Stimulated activated memory B cell treated with anti-CD40 and anti-IgM and Interleukin-4, amounts not matched to agents 10 μg/mL and 1 μg/mL and 100 μg/mL, for 72 hours (primary cell): ENCODE measurements at regions not wholly inside any gene's neighbourhood (a gene's known extent, or its start where the extent isn't known, plus 50 kb on each side); places are given as distances from the start of the nearest gene placed in this dataset.
"Not testable (repeated sequence)": the region's sequence is repeated elsewhere in the genome, so short reads cannot be mapped to it uniquely, and the experiment has no call there.

ENCODE experiments used
- ATAC-seq: fragments of 150-1000 bp; cut with Tn5 transposase; 2 replicates; pipeline ENCODE4 v1.10.0; 2021
- H3K27ac Mint-ChIP-seq: one replicate; pipeline ENCODE4 v1.8.0; 2022; ENCODE audit warnings: mild to moderate bottlenecking, mixed read lengths
- H3K27me3 Mint-ChIP-seq: one replicate; pipeline ENCODE4 v1.8.0; 2022; ENCODE audit warnings: mixed read lengths
- H3K36me3 Mint-ChIP-seq: one replicate; pipeline ENCODE4 v1.8.0; 2022; ENCODE audit warnings: mixed read lengths
- H3K4me1 Mint-ChIP-seq: one replicate; pipeline ENCODE4 v1.8.0; 2022; ENCODE audit warnings: mixed read lengths
- H3K4me3 Mint-ChIP-seq: one replicate; pipeline ENCODE4 v1.8.0; 2022; ENCODE audit warnings: mild to moderate bottlenecking, moderate library complexity, mixed read lengths
- H3K9me3 Mint-ChIP-seq: one replicate; pipeline ENCODE4 v1.8.0; 2022; ENCODE audit warnings: mixed read lengths

DNA sequence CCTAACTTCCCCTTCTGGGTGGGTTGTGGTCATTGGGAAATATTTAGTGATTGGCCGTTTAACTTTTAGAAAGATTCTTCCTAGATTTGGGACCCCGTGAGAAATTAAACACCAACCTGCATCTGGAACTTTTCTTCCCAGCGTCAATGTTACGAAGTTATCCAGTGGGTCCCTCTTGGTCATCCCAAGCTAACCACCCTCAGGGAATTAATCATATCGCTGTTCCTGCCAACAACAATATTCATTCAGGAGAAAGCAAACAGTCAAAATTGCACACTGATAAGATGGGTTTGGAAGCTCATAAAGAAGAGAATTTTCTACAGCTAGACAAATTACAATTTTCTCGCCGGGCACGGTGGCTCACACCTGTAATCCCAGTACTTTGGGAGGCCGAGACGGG lies 121.2 kb upstream of the STX18 start:
- H3K4me1 Mint-ChIP-seq = peaks cover 1% of the 10 kb centered on the region
- H3K27me3 Mint-ChIP-seq = no peaks in the 10 kb centered on the region
- H3K9me3 Mint-ChIP-seq = no peaks in the 10 kb centered on the region
- no peak overlapping the region for H3K4me3 Mint-ChIP-seq
- no peak for ATAC-seq
- H3K27ac Mint-ChIP-seq = no peak overlapping the region
- peaks cover 21% of the 10 kb centered on the region for H3K36me3 Mint-ChIP-seq

DNA sequence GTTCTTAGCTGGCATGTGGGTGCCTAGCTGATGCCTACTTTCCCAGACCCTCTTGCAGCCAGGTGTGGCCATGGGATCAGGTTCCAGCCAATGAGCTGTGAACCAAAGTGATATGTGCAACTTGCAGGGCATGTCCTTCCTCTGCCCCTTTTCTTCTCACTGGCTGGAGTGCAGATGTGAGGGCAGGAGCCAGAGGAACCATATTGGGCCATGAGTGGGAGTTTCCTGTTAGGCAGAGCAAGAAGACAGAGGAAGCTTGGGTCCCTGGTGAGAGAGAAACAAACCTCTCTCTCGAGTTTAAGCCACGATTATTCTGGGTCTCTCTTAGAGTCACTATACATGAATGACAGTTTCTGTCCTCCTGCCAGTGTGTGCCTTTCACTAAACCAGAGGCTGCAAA lies 120.4 kb upstream of the STX18 start:
- Mint-ChIP-seq H3K27me3 (no peaks in the 10 kb centered on the region), H3K4me3 (no peak overlapping the region), H3K36me3 (peaks cover 27% of the 10 kb centered on the region), H3K9me3 (peaks cover 3% of the 10 kb centered on the region), H3K4me1 (no peaks in the 10 kb centered on the region), H3K27ac (no peak overlapping the region)
- ATAC-seq = no peak

DNA sequence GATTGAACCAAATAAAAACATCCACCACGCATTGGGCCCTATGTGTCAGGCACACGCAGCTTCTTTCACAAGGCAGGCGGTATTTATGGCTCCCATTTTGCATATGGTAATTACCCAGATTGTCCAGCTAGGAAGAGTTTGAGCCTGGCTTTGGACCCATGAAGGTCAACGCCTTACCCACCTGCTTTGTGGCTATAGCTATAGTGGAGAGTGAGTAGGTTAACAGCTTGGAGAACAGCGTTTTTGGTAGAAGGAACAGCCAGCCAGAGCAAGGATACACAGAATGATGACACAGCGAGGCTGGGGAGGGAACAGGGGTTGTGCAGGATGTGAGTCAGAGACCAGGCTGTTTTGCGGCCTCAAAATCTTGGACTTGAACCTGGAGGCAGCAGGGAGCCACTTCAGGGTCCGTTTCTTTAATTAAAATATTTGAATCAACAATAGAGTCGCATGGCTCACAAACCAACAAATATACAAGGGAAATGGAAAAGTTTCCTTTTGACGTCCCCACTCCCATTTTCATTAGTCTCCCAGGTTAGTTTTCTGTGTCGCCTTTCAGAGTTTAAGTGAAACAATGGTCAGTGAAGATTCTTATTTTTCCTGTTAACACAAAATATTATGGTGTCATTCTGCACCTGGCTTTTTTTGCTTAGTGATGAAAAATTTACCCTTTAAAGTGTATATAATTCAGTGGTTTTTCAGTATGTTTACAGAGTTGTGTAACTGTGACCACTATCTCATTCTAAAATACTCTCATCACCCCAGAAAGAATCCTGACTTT lies 118.2 kb upstream of the STX18 start:
- ATAC-seq = no peak
- peaks cover 3% of the 10 kb centered on the region for H3K9me3 Mint-ChIP-seq
- peaks cover 26% of the 10 kb centered on the region for H3K36me3 Mint-ChIP-seq
- H3K27ac Mint-ChIP-seq = no peak overlapping the region
- H3K4me3 Mint-ChIP-seq = no peak overlapping the region
- no peaks in the 10 kb centered on the region for H3K4me1 Mint-ChIP-seq
- H3K27me3 Mint-ChIP-seq = no peaks in the 10 kb centered on the region

DNA sequence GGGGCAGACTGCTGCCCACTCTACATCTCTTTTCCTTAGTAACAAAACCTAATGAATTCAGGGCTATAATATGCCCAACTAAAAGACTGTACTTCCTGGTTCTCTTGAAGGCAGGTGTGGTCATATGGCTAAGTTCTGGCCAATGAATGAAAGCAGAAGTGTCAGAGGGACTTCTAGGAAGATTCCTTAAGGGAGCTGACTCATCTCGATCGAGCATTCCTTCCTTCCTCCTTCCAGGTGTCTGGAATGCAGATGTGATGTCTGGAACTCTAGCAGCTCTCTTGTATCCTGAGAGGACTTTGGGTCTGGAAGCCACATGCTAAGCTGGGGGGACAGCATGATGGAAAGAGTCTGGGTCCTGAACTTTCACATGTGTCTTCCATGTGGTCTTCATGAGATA lies 116.2 kb upstream of the STX18 start:
- no peaks in the 10 kb centered on the region for H3K4me1 Mint-ChIP-seq
- no peak overlapping the region for H3K4me3 Mint-ChIP-seq
- no peaks in the 10 kb centered on the region for H3K27me3 Mint-ChIP-seq
- H3K27ac Mint-ChIP-seq = no peak overlapping the region
- peaks cover 31% of the 10 kb centered on the region for H3K36me3 Mint-ChIP-seq
- no peak for ATAC-seq
- H3K9me3 Mint-ChIP-seq = peaks cover 3% of the 10 kb centered on the region

DNA sequence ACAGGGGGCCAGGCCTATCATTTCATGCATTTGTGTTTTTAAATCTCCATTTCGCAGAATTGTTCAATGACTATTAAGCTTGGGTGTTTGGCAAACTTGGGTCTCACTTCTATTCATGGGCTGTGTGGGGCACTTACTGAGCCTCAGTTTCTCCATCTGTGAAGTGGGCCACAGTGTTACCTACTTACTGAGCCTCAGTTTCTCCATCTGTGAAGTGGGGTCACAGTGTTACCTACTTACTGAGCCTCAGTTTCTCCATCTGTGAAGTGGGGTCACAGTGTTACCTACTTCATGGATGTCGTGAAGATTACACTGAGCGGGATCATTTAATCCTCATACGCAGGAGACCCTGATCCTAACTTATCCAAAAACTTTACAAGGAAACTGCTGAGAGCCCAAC lies 115.1 kb upstream of the STX18 start:
- ATAC-seq = no peak
- Mint-ChIP-seq H3K36me3 (peaks cover 31% of the 10 kb centered on the region), H3K27ac (no peak overlapping the region), H3K27me3 (no peaks in the 10 kb centered on the region), H3K4me3 (no peak overlapping the region), H3K4me1 (no peaks in the 10 kb centered on the region), H3K9me3 (peaks cover 3% of the 10 kb centered on the region)

DNA sequence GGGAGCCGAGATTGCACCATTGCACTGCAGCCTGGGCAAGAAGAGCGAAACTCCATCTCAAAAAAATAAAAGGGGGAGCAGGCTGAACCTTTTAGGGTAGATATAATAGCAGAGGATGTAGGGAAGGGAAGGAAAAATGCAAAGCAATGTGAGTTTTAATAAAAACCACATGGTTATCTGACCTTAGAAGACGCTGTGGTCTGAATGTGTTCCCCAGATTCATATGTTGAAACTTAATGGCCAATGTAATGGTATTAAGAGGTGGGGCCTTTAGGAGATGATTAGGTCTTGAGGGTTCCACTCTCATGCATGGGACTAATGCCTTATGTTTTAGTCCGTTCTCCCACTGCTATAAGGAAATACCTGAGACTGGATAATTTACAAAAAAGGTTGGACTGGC lies 114.1 kb upstream of the STX18 start:
- Mint-ChIP-seq H3K27ac (no peak overlapping the region), H3K9me3 (peaks cover 3% of the 10 kb centered on the region), H3K4me1 (no peaks in the 10 kb centered on the region), H3K4me3 (no peak overlapping the region), H3K27me3 (no peaks in the 10 kb centered on the region), H3K36me3 (peaks cover 31% of the 10 kb centered on the region)
- ATAC-seq = no peak

DNA sequence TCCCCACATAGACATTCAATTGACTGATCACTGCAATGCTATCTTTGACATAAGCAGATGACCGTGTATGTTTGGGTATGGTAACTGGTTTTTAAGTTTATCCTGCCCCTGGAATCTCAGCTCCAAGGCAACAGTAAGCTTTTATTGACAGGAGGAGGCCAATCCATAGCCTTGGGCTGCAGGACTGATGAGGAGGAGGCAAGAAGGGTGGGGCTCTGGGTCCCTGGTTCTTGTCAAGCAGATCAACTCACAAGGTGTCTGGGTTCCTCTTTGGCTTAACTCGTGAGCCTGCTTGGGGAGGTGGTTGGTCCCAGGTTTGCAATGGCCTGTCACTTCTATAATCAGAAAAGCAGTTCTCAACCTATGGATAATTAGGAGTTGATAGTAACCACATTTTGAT lies 113.2 kb upstream of the STX18 start:
- no peak for ATAC-seq
- no peaks in the 10 kb centered on the region for H3K27me3 Mint-ChIP-seq
- peaks cover 35% of the 10 kb centered on the region for H3K36me3 Mint-ChIP-seq
- H3K27ac Mint-ChIP-seq = no peak overlapping the region
- H3K4me1 Mint-ChIP-seq = no peaks in the 10 kb centered on the region
- no peak overlapping the region for H3K4me3 Mint-ChIP-seq
- H3K9me3 Mint-ChIP-seq = peaks cover 3% of the 10 kb centered on the region

DNA sequence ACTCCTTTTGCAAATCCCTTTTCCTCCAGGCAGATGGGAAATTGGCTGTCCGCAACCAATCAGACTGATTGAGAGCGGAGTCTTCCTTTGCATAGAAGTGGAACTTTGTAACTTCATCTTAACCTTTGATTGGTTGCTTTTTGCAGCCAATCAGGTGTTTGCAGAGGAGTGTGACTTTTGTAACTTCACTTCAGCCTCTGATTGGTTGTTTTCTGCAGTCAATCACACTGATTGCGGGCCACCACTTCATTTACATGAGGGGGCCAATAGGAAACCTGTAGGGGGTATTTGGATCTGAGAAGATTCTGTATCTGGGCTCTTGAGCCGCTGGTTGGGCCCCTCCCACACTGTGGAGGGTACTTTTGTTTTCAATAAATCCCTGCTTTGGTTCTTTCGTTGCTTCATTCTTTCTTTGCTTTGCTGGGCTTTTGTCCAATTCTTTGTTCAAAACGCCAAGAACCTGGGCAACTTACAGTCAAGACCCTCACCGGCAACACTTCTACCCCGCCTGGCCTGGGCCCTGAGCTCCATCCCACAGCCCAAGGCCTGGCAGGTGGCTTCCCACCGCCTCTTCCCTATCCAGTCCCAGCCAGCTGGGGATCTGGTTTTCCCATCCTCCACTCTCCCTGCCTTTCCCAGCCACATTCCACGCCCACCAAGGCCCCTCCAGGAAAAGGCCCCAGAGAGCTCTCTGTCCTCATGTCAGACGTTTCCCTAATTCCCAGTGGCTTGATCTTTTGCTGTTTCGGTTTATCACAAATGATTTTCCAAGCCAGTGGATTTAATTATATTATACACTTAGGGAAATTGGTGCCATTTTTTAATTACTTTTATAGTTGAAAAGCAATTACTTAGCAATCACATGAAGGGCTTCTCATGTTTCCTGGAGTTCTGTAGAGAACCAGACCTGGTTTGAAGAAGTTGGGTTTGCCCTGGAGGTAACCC lies 110.2 kb upstream of the STX18 start:
- Mint-ChIP-seq H3K9me3 (no peaks in the 10 kb centered on the region), H3K27me3 (no peaks in the 10 kb centered on the region), H3K27ac (no peak overlapping the region), H3K4me3 (no peak overlapping the region), H3K4me1 (no peaks in the 10 kb centered on the region), H3K36me3 (peaks cover 28% of the 10 kb centered on the region)
- no peak for ATAC-seq

DNA sequence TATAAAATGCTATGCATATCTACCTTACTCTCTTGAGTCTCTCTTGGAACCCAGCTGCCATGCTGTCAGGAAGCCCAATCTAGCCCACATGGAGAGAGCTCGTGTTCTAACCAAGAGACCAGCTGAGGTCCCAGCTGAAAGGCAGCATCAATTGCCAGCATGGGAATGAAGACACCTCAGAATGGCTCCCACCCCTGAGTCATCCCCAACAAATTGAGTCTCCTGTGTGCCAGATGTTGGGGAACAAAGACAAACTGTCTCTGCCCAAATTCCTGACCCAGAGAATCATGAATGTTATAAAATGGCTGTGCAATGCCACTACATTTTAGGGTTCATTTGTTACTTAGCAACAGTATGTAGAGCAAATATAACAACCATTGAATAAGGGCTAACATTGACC lies 105.2 kb upstream of the STX18 start:
- Mint-ChIP-seq H3K36me3 (peaks cover 12% of the 10 kb centered on the region), H3K4me3 (no peak overlapping the region), H3K4me1 (no peaks in the 10 kb centered on the region), H3K27ac (no peak overlapping the region), H3K9me3 (no peaks in the 10 kb centered on the region), H3K27me3 (no peaks in the 10 kb centered on the region)
- no peak for ATAC-seq

DNA sequence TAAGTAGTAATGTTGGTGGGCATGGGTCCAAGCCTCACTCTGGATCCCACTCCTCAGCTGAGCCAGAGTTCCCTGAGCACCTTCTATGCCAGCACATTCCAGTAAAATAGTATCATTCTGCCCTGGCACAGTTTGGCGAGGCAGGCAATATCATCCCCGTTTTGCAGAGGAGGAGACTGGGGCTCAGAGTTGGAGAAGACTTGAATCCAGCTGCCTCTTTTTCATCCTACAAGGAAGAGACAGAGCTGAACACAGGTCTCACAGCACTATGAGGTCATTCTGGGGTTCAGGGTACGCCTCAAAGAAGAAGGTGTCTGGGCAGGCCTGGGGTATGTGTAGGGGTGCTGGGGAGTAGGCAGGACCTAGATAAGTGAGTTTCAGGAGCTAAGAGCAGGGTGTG lies 103.9 kb upstream of the STX18 start:
- Mint-ChIP-seq H3K4me1 (no peaks in the 10 kb centered on the region), H3K4me3 (no peak overlapping the region), H3K36me3 (peaks cover 12% of the 10 kb centered on the region), H3K9me3 (no peaks in the 10 kb centered on the region), H3K27me3 (no peaks in the 10 kb centered on the region), H3K27ac (no peak overlapping the region)
- no peak for ATAC-seq

DNA sequence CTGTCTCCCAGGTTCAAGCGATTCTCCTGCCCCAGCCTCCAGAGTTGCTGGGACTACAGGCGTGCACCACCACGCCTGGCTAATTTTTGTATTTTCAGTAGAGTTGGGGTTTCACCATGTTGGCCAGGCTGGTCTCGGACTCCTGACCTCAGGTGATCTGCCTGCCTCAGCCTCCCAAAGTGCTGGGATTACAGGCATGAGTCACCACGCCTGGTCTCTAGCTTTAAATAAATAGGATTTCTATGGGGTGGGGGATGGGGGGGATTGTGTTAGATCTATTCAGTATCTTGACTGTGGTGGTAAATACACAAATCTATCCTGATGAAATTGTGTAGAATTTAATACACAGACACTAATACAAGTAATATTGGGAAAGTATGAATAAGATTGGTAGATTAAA lies 102.4 kb upstream of the STX18 start:
- not testable (repeated sequence) for H3K4me1 Mint-ChIP-seq, H3K36me3 Mint-ChIP-seq, H3K4me3 Mint-ChIP-seq, H3K27ac Mint-ChIP-seq, H3K27me3 Mint-ChIP-seq, ATAC-seq, H3K9me3 Mint-ChIP-seq

DNA sequence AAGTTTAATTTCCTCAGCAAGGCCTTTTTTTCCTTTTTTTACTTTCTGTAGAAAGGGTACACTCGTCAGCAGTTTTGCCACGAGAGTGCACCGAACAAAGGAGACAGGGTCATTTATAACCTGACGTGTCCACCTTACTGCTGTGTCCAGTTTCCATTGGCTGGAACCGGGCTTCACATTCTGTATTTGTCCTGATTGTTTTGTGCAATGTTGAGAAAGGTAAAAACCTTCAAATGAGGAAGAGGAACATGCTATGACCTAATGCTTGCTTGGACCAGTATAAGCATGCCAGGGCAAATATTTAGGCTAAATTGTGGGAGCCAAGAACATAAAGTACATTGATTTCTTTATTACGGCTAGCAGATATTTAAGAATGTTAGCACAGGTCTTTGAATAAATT lies 101.9 kb upstream of the STX18 start:
- H3K4me3 Mint-ChIP-seq, ATAC-seq, H3K27me3 Mint-ChIP-seq, H3K4me1 Mint-ChIP-seq, H3K27ac Mint-ChIP-seq, H3K9me3 Mint-ChIP-seq: not testable (repeated sequence)
- H3K36me3 Mint-ChIP-seq = peaks cover 14% of the 10 kb centered on the region

DNA sequence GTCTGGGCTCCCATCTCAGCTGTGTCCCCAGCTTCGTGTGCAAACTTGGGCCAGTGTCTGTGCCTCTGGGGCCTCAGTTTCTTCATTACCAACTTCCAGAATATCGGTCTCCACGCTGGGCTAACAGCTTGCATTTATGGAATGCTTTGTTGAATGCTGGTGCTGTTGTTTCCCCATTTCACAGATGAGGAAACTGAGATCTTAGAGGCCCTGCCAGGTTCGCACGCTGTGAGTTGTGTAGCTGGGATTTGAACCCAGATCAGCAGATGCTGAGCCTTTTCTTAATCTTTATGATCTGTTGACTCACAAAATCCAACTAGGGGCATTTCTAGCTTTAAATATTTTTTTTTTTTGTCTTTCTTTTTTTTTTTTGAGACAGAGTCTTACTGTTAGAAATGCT lies 101.5 kb upstream of the STX18 start:
- H3K27ac Mint-ChIP-seq = no peak overlapping the region
- no peaks in the 10 kb centered on the region for H3K4me1 Mint-ChIP-seq
- H3K27me3 Mint-ChIP-seq = no peaks in the 10 kb centered on the region
- peaks cover 15% of the 10 kb centered on the region for H3K36me3 Mint-ChIP-seq
- H3K4me3 Mint-ChIP-seq = no peak overlapping the region
- ATAC-seq = no peak
- peaks cover 3% of the 10 kb centered on the region for H3K9me3 Mint-ChIP-seq

DNA sequence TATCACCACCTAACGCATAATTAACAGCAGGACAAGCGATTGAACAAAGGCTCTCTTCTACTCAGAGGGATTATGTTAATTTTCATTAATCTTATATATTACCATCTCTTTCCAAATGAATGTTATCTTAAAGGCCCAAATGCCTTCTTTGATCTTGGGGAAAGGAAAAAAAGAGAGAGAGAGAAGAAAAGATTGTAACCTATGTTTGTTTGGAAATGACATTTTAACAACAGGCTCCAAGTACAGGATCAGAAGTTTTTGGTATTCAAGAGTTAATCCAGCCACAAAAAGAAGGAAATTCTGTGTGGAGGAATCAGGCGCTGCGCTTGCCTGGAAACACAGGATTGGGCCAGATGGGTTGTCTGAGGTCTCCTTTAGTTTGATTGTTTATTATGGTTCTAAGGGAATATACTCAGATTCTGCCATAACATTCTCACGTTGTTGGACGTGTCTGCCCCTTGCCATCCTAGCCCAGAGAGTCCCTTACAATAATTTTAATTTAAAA lies 100.7 kb upstream of the STX18 start:
- Mint-ChIP-seq H3K27ac (no peak overlapping the region), H3K4me1 (no peaks in the 10 kb centered on the region), H3K27me3 (no peaks in the 10 kb centered on the region), H3K36me3 (peaks cover 19% of the 10 kb centered on the region), H3K4me3 (no peak overlapping the region), H3K9me3 (peaks cover 3% of the 10 kb centered on the region)
- ATAC-seq = no peak

DNA sequence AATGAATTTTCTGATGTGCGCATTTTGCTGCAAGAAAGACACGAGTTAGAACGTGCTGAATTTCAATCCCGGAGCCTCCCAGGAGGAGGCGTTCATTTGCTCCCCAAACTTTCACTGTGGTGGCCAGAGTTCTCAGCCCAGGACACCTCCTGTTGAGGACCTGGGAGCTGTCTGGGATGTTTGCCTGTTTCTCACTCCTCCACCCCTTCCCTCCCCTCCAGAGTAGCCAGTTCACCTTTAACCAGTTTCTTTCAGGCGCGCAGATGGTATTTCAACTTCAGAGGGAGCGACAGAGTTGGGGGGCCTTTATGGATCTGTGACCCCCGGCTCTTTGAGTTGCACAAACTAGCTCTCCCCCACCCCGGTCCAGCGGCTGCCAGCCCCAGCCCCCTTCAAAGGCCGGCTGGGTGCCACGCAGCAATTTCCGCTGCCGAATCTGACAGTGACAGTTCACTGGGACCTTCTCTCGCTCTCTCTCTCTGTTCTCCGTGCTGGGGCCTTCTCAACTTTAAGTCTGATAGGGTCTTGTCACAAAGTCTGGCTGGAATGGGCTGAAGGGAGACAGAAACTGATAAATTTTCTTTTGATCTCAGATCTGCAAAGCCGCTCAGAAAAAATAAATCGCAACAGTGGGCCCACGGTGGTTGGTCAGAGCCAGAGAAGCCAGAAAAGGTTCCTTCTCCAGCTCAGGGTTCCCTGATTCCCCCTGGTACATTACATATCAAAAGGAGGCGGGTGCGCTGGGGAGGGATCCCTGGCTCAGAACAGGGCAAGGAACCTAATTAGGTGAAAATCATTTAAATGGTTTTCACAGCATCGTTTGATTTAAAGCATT lies 100.0 kb upstream of the STX18 start:
- peaks cover 3% of the 10 kb centered on the region for H3K9me3 Mint-ChIP-seq
- H3K4me1 Mint-ChIP-seq = no peaks in the 10 kb centered on the region
- no peak overlapping the region for H3K4me3 Mint-ChIP-seq
- ATAC-seq = no peak
- no peaks in the 10 kb centered on the region for H3K27me3 Mint-ChIP-seq
- no peak overlapping the region for H3K27ac Mint-ChIP-seq
- peaks cover 21% of the 10 kb centered on the region for H3K36me3 Mint-ChIP-seq
